Lung (tissue), 11 donors: ENCODE measurements at regions not wholly inside any gene's neighbourhood (a gene's known extent, or its start where the extent isn't known, plus 50 kb on each side); places are given as distances from the start of the nearest gene placed in this dataset.

Source experiments
- ATAC-seq: fragments of 200-7000 bp; cut with Tn5 transposase; one replicate; pipeline ENCODE4 v1.9.1; 2020; ENCODE audit warnings: moderate number of reproducible peaks; ENCODE audit not compliant: insufficient read depth, low FRiP score
- DNase-seq, 3 donors: peaks; one replicate each; pipeline ENCODE4 v3.0.0-alpha.2; 2013 to 2017
- H3K27ac ChIP-seq, 2 donors: one replicate each; pipeline ENCODE4 v1.5.1; 2013; ENCODE audit warnings: mild to moderate bottlenecking in 2 of 2, moderate library complexity in 2 of 2, control low read depth in 1 of 2, inconsistent platforms in 1 of 2, low read depth in 1 of 2, low read length in 1 of 2
- H3K27me3 ChIP-seq, 3 donors: one replicate each; pipeline ENCODE4 v1.5.1; 2013; ENCODE audit warnings: low read length in 2 of 3; ENCODE audit not compliant: control insufficient read depth in 3 of 3, insufficient read depth in 3 of 3
- H3K36me3 ChIP-seq, 4 donors: one replicate each; pipeline ENCODE4 v1.5.1; 2013; ENCODE audit warnings: low read length in 4 of 4, mild to moderate bottlenecking in 1 of 4, moderate library complexity in 1 of 4; ENCODE audit not compliant: control insufficient read depth in 4 of 4, insufficient read depth in 4 of 4
- H3K4me1 ChIP-seq, 5 donors: one replicate each; pipeline ENCODE4 v1.5.1; 2013; ENCODE audit warnings: low read length in 5 of 5, mild to moderate bottlenecking in 2 of 5, moderate library complexity in 1 of 5; ENCODE audit not compliant: control insufficient read depth in 5 of 5, insufficient read depth in 5 of 5
- H3K4me3 ChIP-seq: one replicate; pipeline ENCODE4 v1.5.1; 2013; ENCODE audit warnings: mild to moderate bottlenecking, control low read depth, moderate library complexity
- H3K9ac ChIP-seq, 2 donors: one replicate each; pipeline ENCODE4 v1.5.1; 2013; ENCODE audit warnings: low read length in 2 of 2, control low read depth in 1 of 2; ENCODE audit not compliant: insufficient read depth in 1 of 2
- H3K9me3 ChIP-seq, 4 donors: one replicate each; pipeline ENCODE4 v1.5.1; 2013; ENCODE audit warnings: low read length in 3 of 4, mild to moderate bottlenecking in 1 of 4, moderate library complexity in 1 of 4; ENCODE audit not compliant: control insufficient read depth in 4 of 4, insufficient read depth in 3 of 4
- CTCF ChIP-seq: IDR thresholded peaks from 2 replicates; pipeline ENCODE4 v1.5.1; 2012; ENCODE audit warnings: mild to moderate bottlenecking; ENCODE audit errors: control extremely low read depth, extremely low read depth
- WGBS, 2 donors: extraction: QIAGEN DNeasy Blood & Tissue Kit; methylation state at CpG; one replicate each; pipeline ENCODE4 v1.1.7; 2013; 5-methylcytosine and 5-hydroxymethylcytosine counted together
- donor health status: control.
- donor health status: control.
- donor health status: Bipolar disorder and iron deficiency.
- donor health status: healthy.
- donor health status: DM: yes; HTN: yes; CAD: no.

- Histone ChIP-seq H3K36me3 (no peaks in the 10 kb centered on the region), H3K9ac (no peak overlapping the region), H3K27me3 (no peaks in the 10 kb centered on the region), H3K4me3 (no peak overlapping the region), H3K4me1 (peaks cover 0 to 24% (median 9%) of the 10 kb centered on the region in 5 donors), H3K27ac (no peak overlapping the region), H3K9me3 (peaks cover 0 to 5% (median 0%) of the 10 kb centered on the region in 4 donors)
- no peak for DNase-seq
- no peak for ATAC-seq
- WGBS, 2 donors: 94 to 96% methylated on average over 2 of the region's 2 CpGs
- TF ChIP-seq CTCF: no peak
These were observed 499.6 kb upstream of the SULF2 start for GRCh38 chr20:48284837-48285236.

GRCh38 chr20:48284315-48284714, 499.0 kb upstream of the SULF2 start:
- Histone ChIP-seq H3K4me3 (no peak overlapping the region), H3K36me3 (no peaks in the 10 kb centered on the region), H3K27ac (no peak overlapping the region), H3K9me3 (peaks cover 0 to 5% (median 0%) of the 10 kb centered on the region in 4 donors), H3K4me1 (peaks cover 0 to 25% (median 9%) of the 10 kb centered on the region in 5 donors), H3K27me3 (no peaks in the 10 kb centered on the region), H3K9ac (no peak overlapping the region)
- DNase-seq (no peak), ATAC-seq (no peak)
- WGBS, 2 donors: 88 to 92% methylated on average over 4 of the region's 4 CpGs
- no peak for TF ChIP-seq CTCF

- no peak for TF ChIP-seq CTCF
- H3K9me3 ChIP-seq: peaks cover 0 to 3% (median 0%) of the 10 kb centered on the region in 4 donors
- peaks cover 0 to 25% (median 9%) of the 10 kb centered on the region in 5 donors for H3K4me1 ChIP-seq
- H3K27ac ChIP-seq: no peak overlapping the region
- ATAC-seq (no peak), DNase-seq (peak in 2 of 3 donors; percentile 48 to 65)
- H3K36me3 ChIP-seq: no peaks in the 10 kb centered on the region
- WGBS, 2 donors: 62 to 70% methylated on average over 13 of the region's 13 CpGs
- H3K9ac ChIP-seq: no peak overlapping the region
- H3K27me3 ChIP-seq: no peaks in the 10 kb centered on the region
- H3K4me3 ChIP-seq: no peak overlapping the region
These were observed 498.3 kb upstream of the SULF2 start for GRCh38 chr20:48283470-48284110.
